ENCODE measurements at regions not wholly inside any gene's neighbourhood (a gene's known extent, or its start where the extent isn't known, plus 50 kb on each side); places are given as distances from the start of the nearest gene placed in this dataset.

DNA sequence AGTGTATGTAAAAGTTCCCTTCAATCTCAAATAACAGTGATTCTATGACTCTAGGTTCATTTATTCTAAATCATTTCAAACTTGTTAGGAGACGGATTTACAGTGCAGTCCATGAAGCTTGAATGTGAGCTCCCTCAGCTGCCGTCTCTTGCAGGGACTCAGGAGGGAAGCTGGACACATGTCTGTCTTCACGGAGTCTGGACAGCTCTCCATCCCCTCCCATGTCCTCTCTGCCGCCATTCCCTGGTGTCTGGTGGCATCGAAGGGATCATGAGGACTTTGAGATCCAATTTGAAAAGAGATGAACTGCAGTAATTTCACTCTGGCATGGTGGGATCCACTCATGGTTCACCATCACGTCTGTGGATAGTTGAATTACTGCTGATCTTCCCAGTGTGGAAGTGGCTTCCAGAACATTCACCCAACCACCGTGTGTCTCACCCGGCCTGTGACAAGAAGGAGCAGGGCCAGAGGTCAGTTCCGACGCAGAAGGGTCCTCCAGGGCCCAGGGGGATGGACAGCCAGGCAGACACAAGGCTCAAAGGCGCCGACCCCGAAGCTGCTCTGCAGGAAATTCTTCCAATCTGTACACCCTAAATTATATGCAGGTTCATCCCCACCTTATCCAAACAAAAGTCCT, 370.1 kb downstream of the THBS2 start:
- peaks cover 0 to 4% (median 3%) of the 10 kb centered on the region in 3 donors for H3K27me3 ChIP-seq
- no peaks in the 10 kb centered on the region for H3K9me3 ChIP-seq
- H3K27ac ChIP-seq = no peak overlapping the region
- H3K36me3 ChIP-seq = no peaks in the 10 kb centered on the region
- TF ChIP-seq EP300 (IDR thresholded peaks at IDR 0.05) (no peak), POLR2A (IDR thresholded peaks at IDR 0.05) (no peak), POLR2AphosphoS5 (IDR thresholded peaks at IDR 0.05) (no peak)
- TF ChIP-seq, protein P1, sequence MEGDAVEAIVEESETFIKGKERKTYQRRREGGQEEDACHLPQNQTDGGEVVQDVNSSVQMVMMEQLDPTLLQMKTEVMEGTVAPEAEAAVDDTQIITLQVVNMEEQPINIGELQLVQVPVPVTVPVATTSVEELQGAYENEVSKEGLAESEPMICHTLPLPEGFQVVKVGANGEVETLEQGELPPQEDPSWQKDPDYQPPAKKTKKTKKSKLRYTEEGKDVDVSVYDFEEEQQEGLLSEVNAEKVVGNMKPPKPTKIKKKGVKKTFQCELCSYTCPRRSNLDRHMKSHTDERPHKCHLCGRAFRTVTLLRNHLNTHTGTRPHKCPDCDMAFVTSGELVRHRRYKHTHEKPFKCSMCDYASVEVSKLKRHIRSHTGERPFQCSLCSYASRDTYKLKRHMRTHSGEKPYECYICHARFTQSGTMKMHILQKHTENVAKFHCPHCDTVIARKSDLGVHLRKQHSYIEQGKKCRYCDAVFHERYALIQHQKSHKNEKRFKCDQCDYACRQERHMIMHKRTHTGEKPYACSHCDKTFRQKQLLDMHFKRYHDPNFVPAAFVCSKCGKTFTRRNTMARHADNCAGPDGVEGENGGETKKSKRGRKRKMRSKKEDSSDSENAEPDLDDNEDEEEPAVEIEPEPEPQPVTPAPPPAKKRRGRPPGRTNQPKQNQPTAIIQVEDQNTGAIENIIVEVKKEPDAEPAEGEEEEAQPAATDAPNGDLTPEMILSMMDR (IDR thresholded peaks at IDR 0.05) = no peak
- 90 to 93% (median 92%) methylated on average over 10 to 13 of the region's 13 CpGs for WGBS, 5 donors
- H3K4me1 ChIP-seq = peaks cover 0 to 9% (median 2%) of the 10 kb centered on the region in 4 donors
- no peak for DNase-seq
- intact Hi-C loops (cut with DNase I; ENCODE audit: low total_unique reads) = loop anchor here (5.0 kb wide), 1 partner anchor 511 kb away; no protein-coding TSS in a partner anchor
- no peak overlapping the region for H3K4me3 ChIP-seq

DNA sequence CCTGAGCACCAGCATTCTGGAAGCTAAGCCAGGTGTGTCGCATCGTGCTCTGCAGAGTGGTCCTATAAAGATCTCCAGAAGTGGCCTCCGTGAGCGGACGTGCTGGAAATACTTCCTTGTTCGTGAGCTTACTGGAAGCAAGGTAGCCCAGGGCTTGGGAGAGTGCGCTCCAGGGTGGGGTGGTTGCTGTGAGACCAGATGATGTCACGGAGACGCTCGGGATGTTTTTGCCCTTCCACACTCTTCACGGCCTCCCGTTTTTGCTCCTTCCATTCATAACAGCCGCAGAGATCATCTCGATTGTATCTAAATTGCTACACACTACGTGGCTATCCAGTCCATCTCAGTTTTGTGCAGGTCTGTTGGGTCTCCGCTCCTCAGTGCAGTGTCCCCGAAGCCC, 373.4 kb downstream of the THBS2 start:
- H3K36me3 ChIP-seq = no peaks in the 10 kb centered on the region
- no peak overlapping the region for H3K27ac ChIP-seq
- intact Hi-C loops (cut with DNase I; ENCODE audit: low total_unique reads) = loop anchor here (5.0 kb wide), 1 partner anchor 508 kb away; no protein-coding TSS in a partner anchor
- TF ChIP-seq EP300 (IDR thresholded peaks at IDR 0.05) (no peak), POLR2A (IDR thresholded peaks at IDR 0.05) (no peak), POLR2AphosphoS5 (IDR thresholded peaks at IDR 0.05) (no peak)
- TF ChIP-seq, protein P1 (IDR thresholded peaks at IDR 0.05) = no peak
- H3K27me3 ChIP-seq = peaks cover 0 to 4% (median 3%) of the 10 kb centered on the region in 3 donors
- peaks cover 0 to 17% (median 11%) of the 10 kb centered on the region in 4 donors for H3K4me1 ChIP-seq
- 80 to 85% (median 83%) methylated on average over 17 of the region's 17 CpGs for WGBS, 5 donors
- no peak for DNase-seq
- no peak overlapping the region for H3K4me3 ChIP-seq
- no peaks in the 10 kb centered on the region for H3K9me3 ChIP-seq

DNA sequence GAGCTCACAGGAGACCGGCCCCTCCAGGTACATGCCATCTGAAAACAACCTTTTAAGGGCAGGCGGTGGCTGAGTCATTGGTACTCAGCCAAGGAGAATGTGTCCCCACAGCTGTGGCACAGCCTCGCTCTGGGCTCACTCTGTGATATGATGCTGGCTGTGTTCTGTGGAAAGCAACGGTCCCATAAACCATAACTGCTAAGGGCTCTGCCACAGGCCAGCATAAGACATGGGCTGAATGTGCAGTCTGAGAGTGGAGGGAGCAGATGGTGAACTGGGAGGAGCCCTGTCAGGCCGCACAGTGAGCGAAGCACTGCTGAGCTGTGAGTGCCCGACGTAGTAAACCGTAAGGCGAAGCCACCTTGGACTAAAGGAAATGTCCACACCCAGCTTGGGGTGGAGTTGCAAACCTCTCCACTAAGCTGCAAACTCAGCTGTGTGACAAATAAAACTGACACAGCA, 375.8 kb downstream of the THBS2 start:
- Histone ChIP-seq H3K4me1 (peaks cover 0 to 12% (median 9%) of the 10 kb centered on the region in 4 donors), H3K27me3 (no peaks in the 10 kb centered on the region), H3K4me3 (no peak overlapping the region), H3K9me3 (no peaks in the 10 kb centered on the region), H3K27ac (no peak overlapping the region), H3K36me3 (no peaks in the 10 kb centered on the region)
- intact Hi-C loops (cut with DNase I; ENCODE audit: low total_unique reads) = no loop called here
- WGBS, 5 donors = 21 to 34% (median 23%) methylated on average over 9 to 10 of the region's 10 CpGs
- peak; percentile 59 to 66 for DNase-seq
- TF ChIP-seq POLR2A (IDR thresholded peaks at IDR 0.05) = no peak

DNA sequence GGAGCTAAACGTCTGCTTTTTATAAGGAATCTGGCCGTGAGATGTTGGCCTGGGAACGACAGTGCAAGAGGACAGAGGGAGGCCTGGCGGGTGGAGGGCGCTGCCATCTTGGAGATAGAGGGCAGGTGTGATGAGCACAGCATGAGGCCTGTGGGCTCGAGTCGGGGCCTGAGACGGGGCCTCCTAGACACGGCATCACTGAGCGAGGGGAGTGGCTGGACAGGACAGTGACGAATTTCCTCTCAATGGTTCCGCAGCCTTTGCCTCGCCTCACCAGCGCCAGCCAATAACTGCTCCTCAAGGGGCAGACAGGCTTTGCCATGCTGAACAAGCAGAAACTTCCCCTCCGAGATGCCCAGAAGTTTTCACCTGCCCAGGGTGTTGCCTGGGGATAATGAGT, 376.7 kb downstream of the THBS2 start:
- TF ChIP-seq EP300 (IDR thresholded peaks at IDR 0.05) = no peak
- TF ChIP-seq POLR2AphosphoS5 (IDR thresholded peaks at IDR 0.05) = no peak
- TF ChIP-seq, protein P1 (IDR thresholded peaks at IDR 0.05) = no peak
- no peak for TF ChIP-seq POLR2A (IDR thresholded peaks at IDR 0.05)
- H3K27me3 ChIP-seq = no peaks in the 10 kb centered on the region
- H3K4me3 ChIP-seq = no peak overlapping the region
- WGBS, 5 donors = 82 to 87% (median 84%) methylated on average over 15 of the region's 15 CpGs
- peaks cover 0 to 14% (median 9%) of the 10 kb centered on the region in 4 donors for H3K4me1 ChIP-seq
- no peak for DNase-seq
- H3K36me3 ChIP-seq = no peaks in the 10 kb centered on the region
- intact Hi-C loops (cut with DNase I; ENCODE audit: low total_unique reads) = no loop called here
- H3K9me3 ChIP-seq = no peaks in the 10 kb centered on the region
- no peak overlapping the region for H3K27ac ChIP-seq

Data from stomach (tissue), 8 donors.